Suprapubic skin (tissue), 4 donors: ENCODE measurements at regions not wholly inside any gene's neighbourhood (a gene's known extent, or its start where the extent isn't known, plus 50 kb on each side); places are given as distances from the start of the nearest gene placed in this dataset.
A peak's percentile ranks its signal among the peaks of the same experiment; 100 is the strongest.

Experiments
- DNase-seq, 2 donors: peaks; one replicate each; pipeline ENCODE4 v3.0.0-alpha.2; 2019; ENCODE audit warnings: low spot score in 2 of 2
- H3K27ac ChIP-seq: fragments of 200-600 bp; sonication (generic); one replicate; pipeline ENCODE4 v1.5.1; 2019
- H3K27me3 ChIP-seq: fragments of 200-600 bp; sonication (generic); one replicate; pipeline ENCODE4 v1.5.1; 2019
- H3K36me3 ChIP-seq: fragments of 200-600 bp; sonication (generic); one replicate; pipeline ENCODE4 v1.5.1; 2019
- H3K4me1 ChIP-seq: fragments of 200-600 bp; sonication (generic); one replicate; pipeline ENCODE4 v1.5.1; 2019
- H3K4me3 ChIP-seq: fragments of 200-600 bp; sonication (generic); one replicate; pipeline ENCODE4 v1.5.1; 2019; ENCODE audit warnings: mild to moderate bottlenecking
- H3K9me3 ChIP-seq: fragments of 200-600 bp; sonication (generic); one replicate; pipeline ENCODE4 v1.5.1; 2019
- EP300 ChIP-seq: sonication (generic); formaldehyde crosslinking; IDR thresholded peaks from one replicate; pipeline ENCODE4 v1.6.1; 2017; ENCODE audit warnings: antibody characterized with exemption
- POLR2A ChIP-seq, 2 donors: fragments of 450-650 bp; IDR thresholded peaks; one replicate each; pipeline ENCODE4 v1.6.1; 2017; ENCODE audit warnings: antibody characterized with exemption in 2 of 2, mild to moderate bottlenecking in 2 of 2, moderate library complexity in 2 of 2
- POLR2AphosphoS5 ChIP-seq, 3 donors: sonication (generic); formaldehyde crosslinking; IDR thresholded peaks; one replicate each; pipeline ENCODE4 v1.6.1; 2017; ENCODE audit warnings: antibody characterized with exemption in 3 of 3
- WGBS: methylation state at CpG from one replicate; pipeline ENCODE4 v1.1.5; 2018; 5-methylcytosine and 5-hydroxymethylcytosine counted together
- TF ChIP-seq, protein P1 (sequence below), 2 donors: fragments of 200-600 bp in 1 of 2; fragments of 450-650 bp in 1 of 2; sonication (generic) in 1 of 2; IDR thresholded peaks; one replicate each; pipeline ENCODE4 v1.5.1; 2016 to 2019; ENCODE audit warnings: antibody characterized with exemption in 2 of 2, mild to moderate bottlenecking in 1 of 2, moderate library complexity in 1 of 2

- Histone ChIP-seq H3K4me3 (no peak overlapping the region), H3K27me3 (peaks cover 41% of the 10 kb centered on the region), H3K4me1 (peaks cover 7% of the 10 kb centered on the region), H3K9me3 (no peaks in the 10 kb centered on the region), H3K27ac (no peak overlapping the region), H3K36me3 (no peaks in the 10 kb centered on the region)
- 82% methylated on average over 20 of the region's 21 CpGs for WGBS
- DNase-seq = peak in 1 of 2 donors; percentile 46
- no peak for TF ChIP-seq POLR2A (IDR thresholded peaks at IDR 0.05)
- TF ChIP-seq EP300 = no peak
- TF ChIP-seq, protein P1, sequence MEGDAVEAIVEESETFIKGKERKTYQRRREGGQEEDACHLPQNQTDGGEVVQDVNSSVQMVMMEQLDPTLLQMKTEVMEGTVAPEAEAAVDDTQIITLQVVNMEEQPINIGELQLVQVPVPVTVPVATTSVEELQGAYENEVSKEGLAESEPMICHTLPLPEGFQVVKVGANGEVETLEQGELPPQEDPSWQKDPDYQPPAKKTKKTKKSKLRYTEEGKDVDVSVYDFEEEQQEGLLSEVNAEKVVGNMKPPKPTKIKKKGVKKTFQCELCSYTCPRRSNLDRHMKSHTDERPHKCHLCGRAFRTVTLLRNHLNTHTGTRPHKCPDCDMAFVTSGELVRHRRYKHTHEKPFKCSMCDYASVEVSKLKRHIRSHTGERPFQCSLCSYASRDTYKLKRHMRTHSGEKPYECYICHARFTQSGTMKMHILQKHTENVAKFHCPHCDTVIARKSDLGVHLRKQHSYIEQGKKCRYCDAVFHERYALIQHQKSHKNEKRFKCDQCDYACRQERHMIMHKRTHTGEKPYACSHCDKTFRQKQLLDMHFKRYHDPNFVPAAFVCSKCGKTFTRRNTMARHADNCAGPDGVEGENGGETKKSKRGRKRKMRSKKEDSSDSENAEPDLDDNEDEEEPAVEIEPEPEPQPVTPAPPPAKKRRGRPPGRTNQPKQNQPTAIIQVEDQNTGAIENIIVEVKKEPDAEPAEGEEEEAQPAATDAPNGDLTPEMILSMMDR (IDR thresholded peaks at IDR 0.05) = no peak
- no peak for TF ChIP-seq POLR2AphosphoS5 (IDR thresholded peaks at IDR 0.05)
Measured at GRCh38 chr22:44407987-44408828, 89.8 kb downstream of the RTL6 start.

- no peak overlapping the region for H3K4me3 ChIP-seq
- H3K36me3 ChIP-seq = no peaks in the 10 kb centered on the region
- 84% methylated on average over 13 of the region's 23 CpGs for WGBS
- no peaks in the 10 kb centered on the region for H3K9me3 ChIP-seq
- DNase-seq = peak in 1 of 2 donors; percentile 44
- H3K27me3 ChIP-seq = peaks cover 38% of the 10 kb centered on the region
- H3K4me1 ChIP-seq = peaks cover 7% of the 10 kb centered on the region
- TF ChIP-seq POLR2AphosphoS5 (IDR thresholded peaks at IDR 0.05) (no peak), POLR2A (IDR thresholded peaks at IDR 0.05) (no peak)
- H3K27ac ChIP-seq = no peak overlapping the region
Measured at GRCh38 chr22:44407171-44407986, 90.7 kb downstream of the RTL6 start.

- H3K36me3 ChIP-seq = no peaks in the 10 kb centered on the region
- peaks cover 33% of the 10 kb centered on the region for H3K27me3 ChIP-seq
- TF ChIP-seq POLR2A (IDR thresholded peaks at IDR 0.05) = no peak
- TF ChIP-seq, protein P1 (IDR thresholded peaks at IDR 0.05) = no peak
- TF ChIP-seq EP300 = no peak
- TF ChIP-seq POLR2AphosphoS5 (IDR thresholded peaks at IDR 0.05) = no peak
- no peak overlapping the region for H3K27ac ChIP-seq
- peaks cover 7% of the 10 kb centered on the region for H3K4me1 ChIP-seq
- H3K4me3 ChIP-seq = no peak overlapping the region
- 71% methylated on average over 13 of the region's 13 CpGs for WGBS
- no peaks in the 10 kb centered on the region for H3K9me3 ChIP-seq
- peak in 1 of 2 donors; percentile 30 for DNase-seq
Measured at GRCh38 chr22:44406341-44407170, 91.5 kb downstream of the RTL6 start.

GRCh38 chr22:44405661-44406060 lies 92.4 kb downstream of the RTL6 start:
- 83% methylated on average over 2 of the region's 2 CpGs for WGBS
- DNase-seq = peak in 1 of 2 donors; percentile 45
- no peak overlapping the region for H3K4me3 ChIP-seq
- no peaks in the 10 kb centered on the region for H3K36me3 ChIP-seq
- H3K27ac ChIP-seq = no peak overlapping the region
- peaks cover 3% of the 10 kb centered on the region for H3K4me1 ChIP-seq
- peaks cover 24% of the 10 kb centered on the region for H3K27me3 ChIP-seq
- H3K9me3 ChIP-seq = no peaks in the 10 kb centered on the region
- TF ChIP-seq, protein P1 (IDR thresholded peaks at IDR 0.05) = no peak
- TF ChIP-seq POLR2AphosphoS5 (IDR thresholded peaks at IDR 0.05) (no peak), EP300 (no peak), POLR2A (IDR thresholded peaks at IDR 0.05) (no peak)

GRCh38 chr22:44404341-44405020 lies 91.7 kb upstream of the SHISAL1 start:
- WGBS = 86% methylated on average over 16 of the region's 16 CpGs
- TF ChIP-seq EP300 (no peak), POLR2AphosphoS5 (IDR thresholded peaks at IDR 0.05) (no peak), POLR2A (IDR thresholded peaks at IDR 0.05) (no peak)
- TF ChIP-seq, protein P1 (IDR thresholded peaks at IDR 0.05) = no peak
- DNase-seq = peak in 1 of 2 donors; percentile 27
- Histone ChIP-seq H3K27ac (no peak overlapping the region), H3K4me3 (no peak overlapping the region), H3K4me1 (no peaks in the 10 kb centered on the region), H3K27me3 (peaks cover 12% of the 10 kb centered on the region), H3K9me3 (no peaks in the 10 kb centered on the region), H3K36me3 (no peaks in the 10 kb centered on the region)
